ENCODE measurements at regions not wholly inside any gene's neighbourhood (a gene's known extent, or its start where the extent isn't known, plus 50 kb on each side); places are given as distances from the start of the nearest gene placed in this dataset.

- no peaks in the 10 kb centered on the region for H3K9me3 Mint-ChIP-seq (ENCODE audit: unreplicated experiment)
- Histone ChIP-seq H3K4me3 (ENCODE audit: low read depth, low read length) (no peak overlapping the region), H3K27me3 (replicated peaks; ENCODE audit: control insufficient read depth, insufficient read depth, low read length) (no peaks in the 10 kb centered on the region), H3K4me1 (no peaks in the 10 kb centered on the region), H3K9me3 (no peaks in the 10 kb centered on the region), H3K36me3 (ENCODE audit: control insufficient read depth, insufficient read depth, low read length) (no peaks in the 10 kb centered on the region)
- no peaks in the 10 kb centered on the region for H3K4me1 Mint-ChIP-seq (ENCODE audit: low read depth, unreplicated experiment)
- intact Hi-C loops (cut with micrococcal nuclease; ENCODE audit: unreplicated experiment): no loop called here
- ChIA-PET CTCF (no interaction called here), POLR2A (no interaction called here)
- no peak for TF ChIP-seq CTCF (IDR thresholded peaks at IDR 0.05; ENCODE audit: insufficient read depth in 1 of 2, low read depth in 1 of 2, low read length in 1 of 2, severe bottlenecking in 1 of 2, unreplicated experiment in 1 of 2)
- no peaks in the 10 kb centered on the region for H3K36me3 Mint-ChIP-seq (ENCODE audit: insufficient read depth, unreplicated experiment)
- DNase-seq: no peak
- peaks cover 17% of the 10 kb centered on the region for H3K27me3 Mint-ChIP-seq (ENCODE audit: insufficient read depth, unreplicated experiment)
- no peak overlapping the region for H3K4me3 Mint-ChIP-seq (ENCODE audit: unreplicated experiment)
- BruUV-seq (replicated peaks): no TSS peak
- H3K27ac Mint-ChIP-seq (ENCODE audit: unreplicated experiment): no peak overlapping the region
Observed at GRCh38 chr11:122273476-122274191, 157.6 kb upstream of the BLID start.

- no TSS peak for BruUV-seq (replicated peaks)
- Mint-ChIP-seq H3K27ac (ENCODE audit: unreplicated experiment) (no peak overlapping the region), H3K36me3 (ENCODE audit: insufficient read depth, unreplicated experiment) (no peaks in the 10 kb centered on the region), H3K4me3 (ENCODE audit: unreplicated experiment) (no peak overlapping the region), H3K9me3 (ENCODE audit: unreplicated experiment) (no peaks in the 10 kb centered on the region), H3K4me1 (ENCODE audit: low read depth, unreplicated experiment) (no peaks in the 10 kb centered on the region), H3K27me3 (ENCODE audit: insufficient read depth, unreplicated experiment) (peaks cover 25% of the 10 kb centered on the region)
- POLR2A ChIA-PET: no interaction called here
- DNase-seq: no peak
- intact Hi-C loops (cut with micrococcal nuclease; ENCODE audit: unreplicated experiment): no loop called here
- CTCF ChIA-PET: no interaction called here
- H3K9me3 ChIP-seq: no peaks in the 10 kb centered on the region
- H3K4me3 ChIP-seq (ENCODE audit: low read depth, low read length): no peak overlapping the region
- no peaks in the 10 kb centered on the region for H3K27me3 ChIP-seq (replicated peaks; ENCODE audit: control insufficient read depth, insufficient read depth, low read length)
- no peak for TF ChIP-seq CTCF (IDR thresholded peaks at IDR 0.05; ENCODE audit: insufficient read depth in 1 of 2, low read depth in 1 of 2, low read length in 1 of 2, severe bottlenecking in 1 of 2, unreplicated experiment in 1 of 2)
- H3K36me3 ChIP-seq (ENCODE audit: control insufficient read depth, insufficient read depth, low read length): no peaks in the 10 kb centered on the region
- H3K4me1 ChIP-seq: no peaks in the 10 kb centered on the region
Observed at GRCh38 chr11:122271745-122272144, 155.7 kb upstream of the BLID start.

- no peaks in the 10 kb centered on the region for H3K9me3 Mint-ChIP-seq (ENCODE audit: unreplicated experiment)
- CTCF ChIA-PET: no interaction called here
- no peaks in the 10 kb centered on the region for H3K4me1 ChIP-seq
- no peaks in the 10 kb centered on the region for H3K9me3 ChIP-seq
- H3K36me3 ChIP-seq (ENCODE audit: control insufficient read depth, insufficient read depth, low read length): no peaks in the 10 kb centered on the region
- DNase-seq: no peak
- no peaks in the 10 kb centered on the region for H3K4me1 Mint-ChIP-seq (ENCODE audit: low read depth, unreplicated experiment)
- peaks cover 26% of the 10 kb centered on the region for H3K27me3 Mint-ChIP-seq (ENCODE audit: insufficient read depth, unreplicated experiment)
- H3K36me3 Mint-ChIP-seq (ENCODE audit: insufficient read depth, unreplicated experiment): no peaks in the 10 kb centered on the region
- POLR2A ChIA-PET: no interaction called here
- intact Hi-C loops (cut with micrococcal nuclease; ENCODE audit: unreplicated experiment): no loop called here
- no peak overlapping the region for H3K4me3 ChIP-seq (ENCODE audit: low read depth, low read length)
- TF ChIP-seq CTCF (IDR thresholded peaks at IDR 0.05; ENCODE audit: insufficient read depth in 1 of 2, low read depth in 1 of 2, low read length in 1 of 2, severe bottlenecking in 1 of 2, unreplicated experiment in 1 of 2): no peak
- no peak overlapping the region for H3K27ac Mint-ChIP-seq (ENCODE audit: unreplicated experiment)
- H3K27me3 ChIP-seq (replicated peaks; ENCODE audit: control insufficient read depth, insufficient read depth, low read length): no peaks in the 10 kb centered on the region
- H3K4me3 Mint-ChIP-seq (ENCODE audit: unreplicated experiment): no peak overlapping the region
- no TSS peak for BruUV-seq (replicated peaks)
Observed at GRCh38 chr11:122271137-122271536, 155.1 kb upstream of the BLID start.

Data from Caco-2 (cell line).